HepG2 (cell line): ENCODE measurements at regions not wholly inside any gene's neighbourhood (a gene's known extent, or its start where the extent isn't known, plus 50 kb on each side); places are given as distances from the start of the nearest gene placed in this dataset.

Experiments
- ATAC-seq: fragments of 200-7000 bp; cut with Tn5 transposase; 3 replicates; pipeline ENCODE4 v1.9.1; 2020; ENCODE audit warnings: mild to moderate bottlenecking, moderate library complexity
- BruUV-seq: library from RNA; stranded (reverse); fragments of 400-500 nt; replicated peaks from 2 replicates; lab custom pipeline; 2021; lab: Mats Ljungman, UMichigan
- CTCF ChIA-PET: fragments of 300-600 bp; formaldehyde crosslinking; extraction: SDS; loops from one replicate; lab custom pipeline; 2021; ENCODE audit warnings: low total read pairs, inconsistent platforms, low intra/inter-chr PET ratio; lab: Yijun Ruan, JAX
- POLR2A ChIA-PET: fragments of 350-600 bp; sonication (Branson Sonifier 250); formaldehyde crosslinking; loops from one replicate; lab custom pipeline; 2020; ENCODE audit warnings: antibody characterized with exemption, inconsistent platforms; lab: Yijun Ruan, JAX
- DNase-seq: peaks from one replicate; pipeline ENCODE4 v3.0.0-alpha.2; 2015; ENCODE audit warnings: low spot score
- FAIRE-seq: peaks from 3 replicates; lab custom pipeline; 2011; peaks lifted over from hg19 to GRCh38; lab: Jason Lieb, UNC
- H2AFZ ChIP-seq: one replicate; pipeline ENCODE4 v1.6.1; 2011; ENCODE audit warnings: low read length, inconsistent platforms
- H3K27ac ChIP-seq: fragments of 300-600 bp; 3 replicates; pipeline ENCODE4 v1.8.0; 2011; ENCODE audit warnings: mixed run types, mild to moderate bottlenecking, mixed read lengths, low read length, inconsistent platforms; ENCODE audit not compliant: insufficient read depth; ENCODE audit errors: extremely low read length
- H3K27me3 ChIP-seq, 2 experiments: fragments of 200-600 bp in 1 of 2; 2 replicates in 1 of 2; 3 replicates in 1 of 2; pipeline versions ENCODE4 v1.6.0 to v1.8.0; 2011; ENCODE audit warnings: low read length in 2 of 2, mild to moderate bottlenecking in 2 of 2, moderate library complexity in 2 of 2, inconsistent platforms in 1 of 2; ENCODE audit not compliant: insufficient read depth in 2 of 2, control insufficient read depth in 1 of 2
- H3K36me3 ChIP-seq, 2 experiments: fragments of 200-600 bp in 1 of 2; replicated peaks in 1 of 2; 2 replicates in 1 of 2; 3 replicates in 1 of 2; pipeline versions ENCODE4 v1.5.1 to v1.8.0; 2011; ENCODE audit warnings: low read length in 2 of 2, inconsistent platforms in 1 of 2; ENCODE audit not compliant: insufficient read depth in 2 of 2, control insufficient read depth in 1 of 2
- H3K4me1 ChIP-seq: 2 replicates; pipeline ENCODE4 v1.5.1; 2012; ENCODE audit warnings: low read length, inconsistent platforms; ENCODE audit not compliant: insufficient read depth
- H3K4me2 ChIP-seq: 2 replicates; pipeline ENCODE4 v1.6.0; 2011; ENCODE audit warnings: low read depth, low read length, inconsistent platforms
- H3K4me3 ChIP-seq, 3 experiments: fragments of 200-600 bp in 1 of 3; sonication (generic), shearing (Covaris generic) in 1 of 3; replicated peaks in 1 of 3; 2 replicates each; pipeline ENCODE4 v1.5.1; 2011 to 2016; ENCODE audit warnings: low read length in 3 of 3, inconsistent platforms in 2 of 3, low read depth in 2 of 3, mild to moderate bottlenecking in 2 of 3, control low read depth in 1 of 3, mixed read lengths in 1 of 3; ENCODE audit not compliant: insufficient read depth in 1 of 3
- H3K79me2 ChIP-seq: one replicate; pipeline ENCODE4 v1.6.1; 2011; ENCODE audit warnings: low read length, inconsistent platforms; ENCODE audit not compliant: insufficient read depth
- H3K9ac ChIP-seq: 2 replicates; pipeline ENCODE4 v1.6.0; 2011; ENCODE audit warnings: mild to moderate bottlenecking, low read depth, low read length, inconsistent platforms; ENCODE audit not compliant: insufficient read depth
- H3K9me3 ChIP-seq: 2 replicates; pipeline ENCODE4 v1.5.1; 2012; ENCODE audit warnings: mild to moderate bottlenecking, low read length
- H4K20me1 ChIP-seq: 2 replicates; pipeline ENCODE4 v1.6.0; 2011; ENCODE audit warnings: inconsistent platforms, mild to moderate bottlenecking, low read length, moderate library complexity; ENCODE audit not compliant: insufficient read depth
- HMGA1 ChIP-seq: sonication (generic); formaldehyde crosslinking; conservative IDR thresholded peaks from 2 replicates; pipeline ENCODE4 v1.4.0; 2020; ENCODE audit warnings: missing genetic modification reagents
- NR2F6 ChIP-seq, 2 experiments: IDR thresholded peaks; 2 replicates each; pipeline ENCODE4 v1.6.1; 2016; ENCODE audit warnings: antibody characterized with exemption in 1 of 2, mild to moderate bottlenecking in 1 of 2
- ZFP36 ChIP-seq: fragments of 150-350 bp; IDR thresholded peaks from 2 replicates; pipeline ENCODE4 v1.6.1; 2018; ENCODE audit warnings: borderline replicate concordance, low read length, low read depth; ENCODE audit not compliant: partially characterized antibody
- ZSCAN30 ChIP-seq: sonication (generic); formaldehyde crosslinking; IDR thresholded peaks from 2 replicates; pipeline ENCODE4 v1.5.0; 2020; ENCODE audit warnings: mild to moderate bottlenecking, missing genetic modification reagents
- WGBS: methylation state at CpG from one replicate; pipeline ENCODE4 v1.1.6; 2017; ENCODE audit warnings: low lambda C conversion rate; 5-methylcytosine and 5-hydroxymethylcytosine counted together
- in situ Hi-C: cut with HindIII; loops from 2 replicates; pipeline ENCODE4 v1.10.0; 2017; ENCODE audit warnings: low pct_unique_long_range_greater_than_20kb; ENCODE audit not compliant: extremely low pct_ligation_motif_present
- intact Hi-C: fragments of 100-400 bp; cut with micrococcal nuclease; formaldehyde crosslinking; loops from one replicate; pipeline ENCODE4 v1.10.0; 2022; ENCODE audit not compliant: unreplicated experiment
- TF ChIP-seq, protein P1 (sequence below): sonication (generic); formaldehyde crosslinking; IDR thresholded peaks from 2 replicates; pipeline ENCODE4 v1.5.1; 2020; ENCODE audit warnings: mild to moderate bottlenecking, missing genetic modification reagents, moderate library complexity

DNA sequence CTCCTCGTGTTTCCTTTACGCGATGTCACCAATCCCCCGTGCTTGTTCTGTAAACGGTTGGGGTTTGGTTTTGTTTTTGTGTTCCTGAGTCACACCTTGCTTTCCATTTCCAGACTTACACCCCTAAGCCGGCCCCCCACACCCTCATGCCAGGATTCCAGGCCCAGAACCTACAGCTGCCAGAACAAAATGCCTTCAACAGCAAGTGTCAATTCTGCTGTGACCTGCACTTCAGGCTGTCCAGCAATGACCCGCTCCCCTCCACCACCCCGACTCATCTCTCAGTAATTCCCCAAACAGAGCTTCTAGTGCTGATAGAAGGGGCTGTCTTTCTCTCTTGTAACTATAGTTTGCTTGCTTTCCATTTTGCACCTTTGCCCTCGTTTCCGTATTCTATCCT is 722.1 kb upstream of the CELF2 start (continued):
- no peak for TF ChIP-seq NR2F6 (IDR thresholded peaks at IDR 0.05)
- TF ChIP-seq NR2F6 (CRISPR knock-in tag; IDR thresholded peaks at IDR 0.05): no peak

DNA sequence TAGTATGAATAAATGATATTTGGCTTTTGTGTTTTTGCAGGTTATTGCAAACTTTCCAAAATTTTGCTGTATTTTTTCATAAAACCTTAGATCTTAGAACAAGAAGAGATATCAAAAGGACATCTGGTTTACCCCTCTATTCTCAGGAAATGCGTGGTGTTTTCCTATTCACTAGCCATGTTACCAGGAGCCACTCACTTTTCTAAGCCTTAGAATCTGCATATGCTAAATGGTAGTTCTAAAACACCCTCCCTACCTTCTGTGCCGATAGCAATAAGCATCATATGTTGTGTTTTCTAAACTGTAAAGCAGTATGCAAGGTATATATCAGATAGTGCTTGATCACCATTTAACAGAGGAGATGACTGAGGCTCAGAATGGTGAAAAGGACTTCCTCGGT is 715.0 kb upstream of the CELF2 start:
- intact Hi-C loops: no loop called here
- ChIA-PET POLR2A (no interaction called here), CTCF (no interaction called here)
- ATAC-seq (no peak), FAIRE-seq (no peak), DNase-seq (no peak)
- Histone ChIP-seq H3K79me2 (no peaks in the 10 kb centered on the region), H4K20me1 (no peaks in the 10 kb centered on the region), H3K9me3 (peaks cover 90% of the 10 kb centered on the region), H3K9ac (no peak overlapping the region), H3K4me1 (no peaks in the 10 kb centered on the region), H3K27ac (no peak overlapping the region), H3K4me2 (no peak overlapping the region), H2AFZ (no peak overlapping the region), H3K4me3 (no peak overlapping the region), H3K27me3 (no peaks in the 10 kb centered on the region), H3K36me3 (no peaks in the 10 kb centered on the region)
- no TSS peak for BruUV-seq
- WGBS: 6% methylated on average over 3 of the region's 3 CpGs
- TF ChIP-seq ZSCAN30: no peak
- TF ChIP-seq ZFP36: no peak
- TF ChIP-seq, protein P1, sequence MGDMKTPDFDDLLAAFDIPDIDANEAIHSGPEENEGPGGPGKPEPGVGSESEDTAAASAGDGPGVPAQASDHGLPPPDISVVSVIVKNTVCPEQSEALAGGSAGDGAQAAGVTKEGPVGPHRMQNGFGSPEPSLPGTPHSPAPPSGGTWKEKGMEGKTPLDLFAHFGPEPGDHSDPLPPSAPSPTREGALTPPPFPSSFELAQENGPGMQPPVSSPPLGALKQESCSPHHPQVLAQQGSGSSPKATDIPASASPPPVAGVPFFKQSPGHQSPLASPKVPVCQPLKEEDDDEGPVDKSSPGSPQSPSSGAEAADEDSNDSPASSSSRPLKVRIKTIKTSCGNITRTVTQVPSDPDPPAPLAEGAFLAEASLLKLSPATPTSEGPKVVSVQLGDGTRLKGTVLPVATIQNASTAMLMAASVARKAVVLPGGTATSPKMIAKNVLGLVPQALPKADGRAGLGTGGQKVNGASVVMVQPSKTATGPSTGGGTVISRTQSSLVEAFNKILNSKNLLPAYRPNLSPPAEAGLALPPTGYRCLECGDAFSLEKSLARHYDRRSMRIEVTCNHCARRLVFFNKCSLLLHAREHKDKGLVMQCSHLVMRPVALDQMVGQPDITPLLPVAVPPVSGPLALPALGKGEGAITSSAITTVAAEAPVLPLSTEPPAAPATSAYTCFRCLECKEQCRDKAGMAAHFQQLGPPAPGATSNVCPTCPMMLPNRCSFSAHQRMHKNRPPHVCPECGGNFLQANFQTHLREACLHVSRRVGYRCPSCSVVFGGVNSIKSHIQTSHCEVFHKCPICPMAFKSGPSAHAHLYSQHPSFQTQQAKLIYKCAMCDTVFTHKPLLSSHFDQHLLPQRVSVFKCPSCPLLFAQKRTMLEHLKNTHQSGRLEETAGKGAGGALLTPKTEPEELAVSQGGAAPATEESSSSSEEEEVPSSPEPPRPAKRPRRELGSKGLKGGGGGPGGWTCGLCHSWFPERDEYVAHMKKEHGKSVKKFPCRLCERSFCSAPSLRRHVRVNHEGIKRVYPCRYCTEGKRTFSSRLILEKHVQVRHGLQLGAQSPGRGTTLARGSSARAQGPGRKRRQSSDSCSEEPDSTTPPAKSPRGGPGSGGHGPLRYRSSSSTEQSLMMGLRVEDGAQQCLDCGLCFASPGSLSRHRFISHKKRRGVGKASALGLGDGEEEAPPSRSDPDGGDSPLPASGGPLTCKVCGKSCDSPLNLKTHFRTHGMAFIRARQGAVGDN (CRISPR knock-in tag): no peak
- no peak for TF ChIP-seq HMGA1 (CRISPR knock-in tag)
- in situ Hi-C loops: no loop called here
